GM10248 (cell line): ENCODE measurements at regions not wholly inside any gene's neighbourhood (a gene's known extent, or its start where the extent isn't known, plus 50 kb on each side); places are given as distances from the start of the nearest gene placed in this dataset.

Experiments
- CTCF ChIA-PET: fragments of 300-600 bp; sonication (Branson Sonifier 250); formaldehyde crosslinking; extraction: SDS; loops from one replicate; lab custom pipeline; 2021; ENCODE audit warnings: antibody characterized with exemption; lab: Yijun Ruan, JAX
- POLR2A ChIA-PET: fragments of 350-650 bp; sonication (Branson Sonifier 250); formaldehyde crosslinking; extraction: SDS; loops from one replicate; lab custom pipeline; 2020; ENCODE audit warnings: antibody characterized with exemption; lab: Yijun Ruan, JAX
- DNase-seq: peaks from one replicate; pipeline ENCODE4 v3.0.0; 2012; ENCODE audit errors: extremely low spot score
- TF ChIP-seq, protein P1 (sequence below): IDR thresholded peaks from 2 replicates; pipeline ENCODE4 v1.5.1; 2012; ENCODE audit warnings: mild to moderate bottlenecking, low read depth; ENCODE audit errors: extremely low read depth, missing control alignments, control extremely low read depth

- TF ChIP-seq, protein P1, sequence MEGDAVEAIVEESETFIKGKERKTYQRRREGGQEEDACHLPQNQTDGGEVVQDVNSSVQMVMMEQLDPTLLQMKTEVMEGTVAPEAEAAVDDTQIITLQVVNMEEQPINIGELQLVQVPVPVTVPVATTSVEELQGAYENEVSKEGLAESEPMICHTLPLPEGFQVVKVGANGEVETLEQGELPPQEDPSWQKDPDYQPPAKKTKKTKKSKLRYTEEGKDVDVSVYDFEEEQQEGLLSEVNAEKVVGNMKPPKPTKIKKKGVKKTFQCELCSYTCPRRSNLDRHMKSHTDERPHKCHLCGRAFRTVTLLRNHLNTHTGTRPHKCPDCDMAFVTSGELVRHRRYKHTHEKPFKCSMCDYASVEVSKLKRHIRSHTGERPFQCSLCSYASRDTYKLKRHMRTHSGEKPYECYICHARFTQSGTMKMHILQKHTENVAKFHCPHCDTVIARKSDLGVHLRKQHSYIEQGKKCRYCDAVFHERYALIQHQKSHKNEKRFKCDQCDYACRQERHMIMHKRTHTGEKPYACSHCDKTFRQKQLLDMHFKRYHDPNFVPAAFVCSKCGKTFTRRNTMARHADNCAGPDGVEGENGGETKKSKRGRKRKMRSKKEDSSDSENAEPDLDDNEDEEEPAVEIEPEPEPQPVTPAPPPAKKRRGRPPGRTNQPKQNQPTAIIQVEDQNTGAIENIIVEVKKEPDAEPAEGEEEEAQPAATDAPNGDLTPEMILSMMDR: no peak
- POLR2A ChIA-PET: no interaction called here
- CTCF ChIA-PET: interaction anchor here (1.0 to 10.8 kb wide), 5 partner anchors 11 to 64 kb away, joined by 3 to 127 read pairs (median 4); partner anchors contain the start of gene SYNE3
- no peak for DNase-seq
Measured at GRCh38 chr14:95462491-95462890, 54.0 kb downstream of the SYNE3 start.

DNA sequence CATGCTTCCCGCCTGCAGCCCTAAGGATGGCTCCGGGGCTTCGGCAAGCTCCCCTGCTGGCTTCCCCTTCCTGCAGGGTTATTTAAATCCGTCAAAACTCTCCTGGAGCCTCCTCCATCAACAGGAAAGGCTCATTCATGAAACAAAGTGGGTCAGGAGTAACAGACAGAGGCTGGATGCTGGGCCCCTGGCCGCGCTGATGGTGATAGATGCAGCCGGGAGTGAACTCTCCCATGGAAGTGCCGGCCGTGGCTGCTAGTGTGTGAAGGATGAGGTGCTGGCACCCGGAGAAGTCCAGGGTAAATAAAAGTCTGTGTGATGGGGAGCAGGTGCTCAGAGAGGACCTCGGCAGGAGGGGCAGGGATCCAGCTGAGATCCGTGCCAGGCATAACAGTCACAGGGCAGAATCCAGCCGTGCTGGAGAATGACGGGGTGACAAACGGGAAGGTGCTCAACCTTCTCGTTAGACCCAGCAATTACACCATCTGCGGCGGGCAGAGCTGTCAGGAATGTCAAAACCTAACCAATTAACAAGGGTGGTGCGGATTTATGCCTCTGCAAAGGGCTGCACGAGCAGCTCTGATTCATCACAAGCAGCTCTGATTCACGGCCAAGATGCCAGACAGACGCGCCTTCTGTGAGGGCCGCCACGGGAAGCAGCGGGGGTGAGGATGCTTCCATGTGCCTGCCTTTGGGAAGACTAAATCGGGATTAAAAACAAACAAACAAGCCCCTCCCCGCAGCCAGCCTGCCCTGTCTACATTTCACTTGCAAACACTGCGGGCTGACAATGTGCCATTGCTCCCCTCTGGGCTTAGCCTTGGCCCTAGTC lies 55.6 kb downstream of the SYNE3 start:
- no peak for DNase-seq
- ChIA-PET CTCF (interaction anchor here (2.0 to 10.8 kb wide), 2 partner anchors 9 to 16 kb away, joined by 7 to 127 read pairs; no protein-coding TSS in a partner anchor), POLR2A (no interaction called here)
- TF ChIP-seq, protein P1: no peak

DNA sequence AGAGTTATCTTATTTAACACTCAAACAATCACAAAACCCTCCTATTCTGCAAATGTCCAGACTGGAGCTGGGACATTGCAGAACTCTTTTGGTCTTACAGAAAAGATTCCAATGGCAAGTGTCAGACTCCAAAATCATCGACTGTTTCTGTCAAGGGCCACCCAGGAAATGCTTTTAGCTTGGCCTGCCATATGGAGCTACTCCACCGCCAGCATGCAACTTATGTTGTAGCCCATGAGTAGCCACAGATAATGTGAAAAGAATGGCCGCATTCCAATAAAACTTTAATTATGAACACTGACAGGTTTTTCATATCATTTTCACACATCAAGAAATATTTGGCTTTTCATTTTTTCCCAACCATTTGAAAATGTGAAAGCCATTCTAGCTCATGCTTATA lies 57.5 kb downstream of the SYNE3 start:
- no peak for DNase-seq
- CTCF ChIA-PET: interaction anchor here (0.7 to 10.8 kb wide), 6 partner anchors 8 to 225 kb away, joined by 3 to 127 read pairs (median 4); no protein-coding TSS in a partner anchor
- TF ChIP-seq, protein P1: no peak
- POLR2A ChIA-PET: no interaction called here

GRCh38 chr14:95458459-95458858 lies 58.0 kb downstream of the SYNE3 start:
- ChIA-PET CTCF (interaction anchor here (1.1 to 10.8 kb wide), 8 partner anchors 14 to 225 kb away, joined by 3 to 127 read pairs (median 5); no protein-coding TSS in a partner anchor), POLR2A (no interaction called here)
- TF ChIP-seq, protein P1: no peak
- DNase-seq: no peak

GRCh38 chr14:95456281-95456680 lies 60.2 kb downstream of the SYNE3 start:
- no peak for DNase-seq
- ChIA-PET POLR2A (no interaction called here), CTCF (interaction anchor here (2.0 to 10.8 kb wide), 2 partner anchors 12 to 71 kb away, joined by 6 to 127 read pairs; no protein-coding TSS in a partner anchor)
- TF ChIP-seq, protein P1: no peak

- POLR2A ChIA-PET: no interaction called here
- TF ChIP-seq, protein P1: no peak
- CTCF ChIA-PET: interaction anchor here (1.0 to 5.9 kb wide), 5 partner anchors 10 to 74 kb away, joined by 3 to 44 read pairs (median 6); no protein-coding TSS in a partner anchor
- no peak for DNase-seq
Measured at GRCh38 chr14:95455246-95455645, 61.2 kb downstream of the SYNE3 start.
